ENCODE measurements at regions not wholly inside any gene's neighbourhood (a gene's known extent, or its start where the extent isn't known, plus 50 kb on each side); places are given as distances from the start of the nearest gene placed in this dataset.

DNA sequence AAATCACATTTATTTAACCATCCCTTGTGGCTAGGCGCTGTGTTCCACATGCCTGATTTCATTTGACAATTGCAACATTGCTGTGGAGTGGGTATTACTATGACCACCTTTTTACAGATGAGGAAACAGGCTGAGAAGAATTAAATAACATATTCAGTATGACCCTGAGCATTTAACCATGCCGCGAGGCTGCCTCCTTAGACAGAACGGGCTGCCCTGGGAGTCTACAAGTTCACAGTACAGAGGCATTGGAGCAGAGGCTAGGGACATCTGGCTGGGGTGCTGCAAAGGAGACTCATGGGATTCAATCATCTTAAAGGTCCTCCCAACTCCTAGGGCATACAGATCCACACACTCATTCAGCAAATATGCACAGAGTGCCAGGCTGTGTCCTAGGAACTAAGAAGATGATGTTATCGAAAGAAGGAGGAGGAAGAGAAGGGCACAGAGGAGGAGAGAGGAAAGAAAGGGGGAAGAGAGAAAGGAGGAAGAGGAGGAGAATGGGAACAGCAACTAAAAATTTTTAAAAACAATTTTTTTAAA is 164.7 kb upstream of the CCND2 start:
- Histone ChIP-seq H3K4me2 (ENCODE audit: low read length) (no peak overlapping the region), H3K36me3 (ENCODE audit: control insufficient read depth, insufficient read depth, low read length) (no peaks in the 10 kb centered on the region), H3K27ac (no peak overlapping the region), H3K9me3 (ENCODE audit: control insufficient read depth, low read length) (no peaks in the 10 kb centered on the region), H3K4me1 (no peaks in the 10 kb centered on the region), H2AFZ (no peak overlapping the region), H3K4me3 (ENCODE audit: low read depth, low read length) (no peak overlapping the region), H3K9ac (no peak overlapping the region), H3K79me2 (no peaks in the 10 kb centered on the region), H3K27me3 (ENCODE audit: control insufficient read depth, insufficient read depth, low read length) (no peaks in the 10 kb centered on the region)
- TF ChIP-seq, protein P1, sequence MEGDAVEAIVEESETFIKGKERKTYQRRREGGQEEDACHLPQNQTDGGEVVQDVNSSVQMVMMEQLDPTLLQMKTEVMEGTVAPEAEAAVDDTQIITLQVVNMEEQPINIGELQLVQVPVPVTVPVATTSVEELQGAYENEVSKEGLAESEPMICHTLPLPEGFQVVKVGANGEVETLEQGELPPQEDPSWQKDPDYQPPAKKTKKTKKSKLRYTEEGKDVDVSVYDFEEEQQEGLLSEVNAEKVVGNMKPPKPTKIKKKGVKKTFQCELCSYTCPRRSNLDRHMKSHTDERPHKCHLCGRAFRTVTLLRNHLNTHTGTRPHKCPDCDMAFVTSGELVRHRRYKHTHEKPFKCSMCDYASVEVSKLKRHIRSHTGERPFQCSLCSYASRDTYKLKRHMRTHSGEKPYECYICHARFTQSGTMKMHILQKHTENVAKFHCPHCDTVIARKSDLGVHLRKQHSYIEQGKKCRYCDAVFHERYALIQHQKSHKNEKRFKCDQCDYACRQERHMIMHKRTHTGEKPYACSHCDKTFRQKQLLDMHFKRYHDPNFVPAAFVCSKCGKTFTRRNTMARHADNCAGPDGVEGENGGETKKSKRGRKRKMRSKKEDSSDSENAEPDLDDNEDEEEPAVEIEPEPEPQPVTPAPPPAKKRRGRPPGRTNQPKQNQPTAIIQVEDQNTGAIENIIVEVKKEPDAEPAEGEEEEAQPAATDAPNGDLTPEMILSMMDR (IDR thresholded peaks at IDR 0.05), result no peak

DNA sequence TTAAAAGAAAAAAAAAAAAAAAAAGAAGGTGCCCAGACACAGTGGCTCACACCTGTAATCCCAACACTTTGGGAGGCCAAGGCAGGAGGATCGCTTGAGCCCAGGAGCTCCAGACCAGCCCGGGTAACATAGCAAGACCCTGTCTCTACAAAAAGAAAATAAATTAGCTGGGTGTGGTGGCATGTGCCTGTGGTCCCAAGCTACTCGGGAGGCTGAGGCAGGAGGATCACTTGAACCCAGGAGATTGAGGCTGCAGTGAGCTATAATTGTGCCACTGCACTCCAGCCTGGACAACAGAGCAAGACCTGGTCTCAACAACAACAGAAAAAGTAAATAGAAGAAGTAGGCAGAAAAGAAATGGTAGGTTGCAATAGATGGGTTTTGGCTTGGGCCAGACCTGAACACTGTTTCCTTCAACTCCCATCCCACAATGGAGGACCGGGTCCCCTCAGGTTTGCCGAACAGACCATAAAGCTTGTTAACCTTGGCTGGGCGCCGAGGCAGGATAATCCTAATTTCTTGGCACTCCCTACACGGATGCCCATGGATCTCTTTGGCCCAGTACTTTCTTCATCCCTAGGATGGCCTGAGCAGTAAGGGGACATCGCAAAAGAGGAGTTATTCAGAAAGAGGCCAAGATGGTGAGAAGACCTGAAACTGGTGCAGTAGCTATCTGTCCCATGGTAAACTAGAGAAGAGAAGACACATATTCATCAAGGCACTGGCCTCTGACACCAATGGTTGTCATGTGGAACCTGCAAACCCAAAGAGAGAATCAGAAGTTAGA is 165.5 kb upstream of the CCND2 start:
- Histone ChIP-seq H3K9me3 (ENCODE audit: control insufficient read depth, low read length) (no peaks in the 10 kb centered on the region), H3K4me1 (no peaks in the 10 kb centered on the region), H3K27ac (no peak overlapping the region), H2AFZ (no peak overlapping the region), H3K36me3 (ENCODE audit: control insufficient read depth, insufficient read depth, low read length) (no peaks in the 10 kb centered on the region), H3K4me2 (ENCODE audit: low read length) (no peak overlapping the region), H3K9ac (no peak overlapping the region), H3K27me3 (ENCODE audit: control insufficient read depth, insufficient read depth, low read length) (no peaks in the 10 kb centered on the region), H3K4me3 (ENCODE audit: low read depth, low read length) (no peak overlapping the region), H3K79me2 (no peaks in the 10 kb centered on the region)
- TF ChIP-seq, protein P1 (IDR thresholded peaks at IDR 0.05), result no peak

DNA sequence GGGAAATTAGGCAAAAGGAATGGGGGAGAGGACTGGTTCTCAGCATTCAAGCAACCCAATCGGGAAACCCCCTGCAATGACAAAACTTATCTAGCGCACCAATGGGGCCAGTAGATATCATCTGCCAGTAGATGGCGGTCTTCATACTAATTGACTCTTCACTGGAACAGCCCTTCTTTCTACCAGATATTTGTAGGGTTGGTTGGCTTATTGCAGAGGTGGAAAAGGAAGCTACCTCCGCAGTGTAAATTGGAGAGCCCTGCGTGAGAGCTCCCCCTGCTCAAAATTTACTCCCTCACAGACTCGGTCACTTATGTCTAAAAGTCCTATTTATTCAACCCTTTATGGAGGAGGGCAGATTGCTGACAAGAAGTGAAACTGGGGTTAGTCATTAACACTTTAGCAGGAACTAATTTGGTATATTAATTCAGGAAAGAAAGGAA is 166.1 kb upstream of the CCND2 start:
- TF ChIP-seq, protein P1 (IDR thresholded peaks at IDR 0.05), result peak; percentile 55
- no peak overlapping the region for H3K4me3 ChIP-seq (ENCODE audit: low read depth, low read length)
- H3K27ac ChIP-seq, result no peak overlapping the region
- no peaks in the 10 kb centered on the region for H3K4me1 ChIP-seq
- H3K9ac ChIP-seq, result no peak overlapping the region
- no peaks in the 10 kb centered on the region for H3K9me3 ChIP-seq (ENCODE audit: control insufficient read depth, low read length)
- H3K4me2 ChIP-seq (ENCODE audit: low read length), result no peak overlapping the region
- H3K79me2 ChIP-seq, result no peaks in the 10 kb centered on the region
- H3K36me3 ChIP-seq (ENCODE audit: control insufficient read depth, insufficient read depth, low read length), result no peaks in the 10 kb centered on the region
- H3K27me3 ChIP-seq (ENCODE audit: control insufficient read depth, insufficient read depth, low read length), result no peaks in the 10 kb centered on the region
- no peak overlapping the region for H2AFZ ChIP-seq

DNA sequence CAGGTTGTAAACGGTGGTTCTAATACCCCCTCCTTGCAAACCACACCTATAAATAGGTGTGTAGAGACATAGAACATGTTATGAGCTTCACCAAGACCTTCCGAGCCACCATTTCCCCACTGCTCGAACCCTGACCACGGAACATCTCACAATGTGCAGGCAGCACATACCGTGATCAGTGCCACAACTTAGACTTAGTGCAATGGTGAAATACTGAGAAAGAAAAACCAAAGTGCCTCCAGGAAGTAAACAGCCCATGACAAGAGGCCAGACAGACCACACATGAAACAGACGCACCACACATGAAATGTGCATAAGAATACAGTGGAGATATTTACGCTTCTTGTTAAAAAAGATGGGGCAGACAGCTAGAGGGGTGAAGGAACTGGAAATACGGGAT is 166.9 kb upstream of the CCND2 start:
- Histone ChIP-seq H3K27ac (no peak overlapping the region), H3K4me1 (no peaks in the 10 kb centered on the region), H3K79me2 (no peaks in the 10 kb centered on the region), H3K9me3 (ENCODE audit: control insufficient read depth, low read length) (no peaks in the 10 kb centered on the region), H3K4me3 (ENCODE audit: low read depth, low read length) (no peak overlapping the region), H3K27me3 (ENCODE audit: control insufficient read depth, insufficient read depth, low read length) (no peaks in the 10 kb centered on the region), H3K9ac (no peak overlapping the region), H3K4me2 (ENCODE audit: low read length) (no peak overlapping the region), H3K36me3 (ENCODE audit: control insufficient read depth, insufficient read depth, low read length) (no peaks in the 10 kb centered on the region), H2AFZ (no peak overlapping the region)
- TF ChIP-seq, protein P1 (IDR thresholded peaks at IDR 0.05), result no peak

Measured in parathyroid adenoma (tissue), 2 donors.